Mesenchymal stem cell (in vitro differentiated cells and primary cell): ENCODE measurements at regions not wholly inside any gene's neighbourhood (a gene's known extent, or its start where the extent isn't known, plus 50 kb on each side); places are given as distances from the start of the nearest gene placed in this dataset.

ENCODE experiments used
- DNase-seq: peaks from one replicate; pipeline ENCODE4 v3.0.0-alpha.2; 2013
- H2AFZ ChIP-seq: one replicate; pipeline ENCODE4 v1.6.1; 2013; ENCODE audit warnings: low read depth, mild to moderate bottlenecking, control low read depth, inconsistent platforms, low read length, moderate library complexity
- H2AK5ac ChIP-seq: 2 replicates; pipeline ENCODE4 v1.6.1; 2013; ENCODE audit warnings: low read length, moderate library complexity, mild to moderate bottlenecking, inconsistent platforms; ENCODE audit not compliant: severe bottlenecking
- H2BK120ac ChIP-seq: one replicate; pipeline ENCODE4 v1.6.1; 2013; ENCODE audit warnings: low read depth, mild to moderate bottlenecking, inconsistent platforms, low read length, moderate library complexity
- H2BK12ac ChIP-seq, 2 experiments: one replicate each; pipeline ENCODE4 v1.6.1; 2013; ENCODE audit warnings: inconsistent platforms in 2 of 2, low read length in 2 of 2, mild to moderate bottlenecking in 2 of 2, moderate library complexity in 2 of 2, control low read depth in 1 of 2
- H2BK15ac ChIP-seq: one replicate; pipeline ENCODE4 v1.6.1; 2013; ENCODE audit warnings: mild to moderate bottlenecking, low read depth, inconsistent platforms; ENCODE audit not compliant: poor library complexity, severe bottlenecking
- H2BK5ac ChIP-seq: 2 replicates; pipeline ENCODE4 v1.6.1; 2013; ENCODE audit warnings: low read depth, mild to moderate bottlenecking, low read length, control low read depth, inconsistent platforms; ENCODE audit not compliant: poor library complexity, severe bottlenecking
- H3K14ac ChIP-seq, 2 experiments: one replicate each; pipeline ENCODE4 v1.6.1; 2013; ENCODE audit warnings: inconsistent platforms in 2 of 2, low read length in 2 of 2, control low read depth in 1 of 2, mild to moderate bottlenecking in 1 of 2, moderate library complexity in 1 of 2
- H3K18ac ChIP-seq, 2 experiments: one replicate each; pipeline ENCODE4 v1.6.1; 2013; ENCODE audit warnings: inconsistent platforms in 2 of 2, low read length in 2 of 2, control low read depth in 1 of 2, low read depth in 1 of 2, mild to moderate bottlenecking in 1 of 2
- H3K23ac ChIP-seq, 2 experiments: one replicate each; pipeline ENCODE4 v1.6.1; 2013; ENCODE audit warnings: inconsistent platforms in 2 of 2, low read length in 2 of 2, mild to moderate bottlenecking in 2 of 2, moderate library complexity in 2 of 2, control low read depth in 1 of 2
- H3K27ac ChIP-seq: 2 replicates; pipeline ENCODE4 v1.5.1; 2013; ENCODE audit warnings: mild to moderate bottlenecking, moderate library complexity, low read length, control low read depth, inconsistent platforms; ENCODE audit not compliant: poor library complexity, severe bottlenecking
- H3K27me3 ChIP-seq, 2 experiments: 2 replicates each; pipeline versions ENCODE4 v1.6.1 to v1.7.0; 2013; ENCODE audit warnings: low read length in 2 of 2, mild to moderate bottlenecking in 2 of 2, moderate library complexity in 2 of 2, control low read depth in 1 of 2, inconsistent platforms in 1 of 2; ENCODE audit not compliant: control insufficient read depth in 1 of 2, insufficient read depth in 1 of 2
- H3K36me3 ChIP-seq, 2 experiments: 2 replicates each; pipeline versions ENCODE4 v1.6.1 to v1.7.0; 2013; ENCODE audit warnings: low read length in 2 of 2, control low read depth in 1 of 2, inconsistent platforms in 1 of 2, low read depth in 1 of 2, mild to moderate bottlenecking in 1 of 2; ENCODE audit not compliant: insufficient read depth in 2 of 2, control insufficient read depth in 1 of 2
- H3K4ac ChIP-seq, 2 experiments: one replicate each; pipeline ENCODE4 v1.6.1; 2013; ENCODE audit warnings: inconsistent platforms in 2 of 2, low read length in 2 of 2, mild to moderate bottlenecking in 2 of 2, moderate library complexity in 2 of 2, control low read depth in 1 of 2, low read depth in 1 of 2
- H3K4me1 ChIP-seq: 2 replicates; pipeline ENCODE4 v1.6.1; 2013; ENCODE audit warnings: low read depth, low read length, control low read depth; ENCODE audit not compliant: control insufficient read depth, insufficient read depth
- H3K4me2 ChIP-seq: 2 replicates; pipeline ENCODE4 v1.6.1; 2013; ENCODE audit warnings: low read length, mild to moderate bottlenecking, inconsistent platforms; ENCODE audit not compliant: poor library complexity, severe bottlenecking
- H3K4me3 ChIP-seq, 2 experiments: 2 replicates each; pipeline versions ENCODE4 v1.5.1 to v1.7.0; 2013; ENCODE audit warnings: low read length in 2 of 2, mild to moderate bottlenecking in 2 of 2, control low read depth in 1 of 2, low read depth in 1 of 2; ENCODE audit not compliant: insufficient read depth in 1 of 2
- H3K79me1 ChIP-seq: replicated peaks from 2 replicates; pipeline ENCODE4 v1.6.1; 2013; ENCODE audit warnings: mild to moderate bottlenecking, control low read depth, low read length, inconsistent platforms; ENCODE audit not compliant: poor library complexity, severe bottlenecking
- H3K9ac ChIP-seq: 2 replicates; pipeline ENCODE4 v1.7.0; 2013; ENCODE audit warnings: mild to moderate bottlenecking, low read length, moderate library complexity
- H3K9me3 ChIP-seq: 2 replicates; pipeline ENCODE4 v1.7.0; 2013; ENCODE audit warnings: mild to moderate bottlenecking, low read length; ENCODE audit not compliant: control insufficient read depth
- H4K8ac ChIP-seq: one replicate; pipeline ENCODE4 v1.6.1; 2013; ENCODE audit warnings: inconsistent platforms, mild to moderate bottlenecking, low read length, moderate library complexity
- H4K91ac ChIP-seq: one replicate; pipeline ENCODE4 v1.6.1; 2013; ENCODE audit warnings: mild to moderate bottlenecking, low read length, inconsistent platforms
- WGBS: methylation state at CpG from one replicate; pipeline ENCODE4 v1.1.7; 2013; ENCODE audit warnings: mixed read lengths; 5-methylcytosine and 5-hydroxymethylcytosine counted together

DNA sequence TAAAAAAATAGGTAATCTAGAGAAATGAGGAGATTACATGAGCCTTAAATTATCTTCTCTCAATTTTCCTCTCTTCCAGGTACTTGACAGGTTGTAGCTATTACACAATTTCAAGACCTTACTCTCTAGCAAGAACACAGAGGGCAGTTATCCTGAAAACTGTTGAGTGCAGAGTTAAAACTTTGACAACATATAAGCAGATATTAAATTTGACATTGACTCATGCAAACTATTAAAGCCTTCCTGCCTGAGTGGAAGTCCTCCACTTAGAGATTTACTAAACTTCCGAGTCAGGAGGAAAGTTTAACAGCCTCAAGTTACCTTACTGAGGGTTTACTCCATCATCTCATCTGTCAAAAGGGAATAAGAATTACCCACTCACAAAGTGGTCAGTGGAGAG is 73.5 kb upstream of the ARID5B start:
- Histone ChIP-seq H3K79me1 (no peaks in the 10 kb centered on the region), H2AFZ (no peak overlapping the region), H3K36me3 (no peaks in the 10 kb centered on the region), H3K27ac (no peak overlapping the region), H3K9me3 (no peaks in the 10 kb centered on the region), H3K14ac (no peak overlapping the region), H3K4me3 (no peak overlapping the region), H4K91ac (no peak overlapping the region), H3K18ac (no peak overlapping the region), H2BK5ac (no peak overlapping the region), H2BK120ac (no peak overlapping the region), H2BK15ac (no peak overlapping the region), H3K23ac (no peak overlapping the region), H3K4me1 (no peaks in the 10 kb centered on the region), H3K9ac (no peak overlapping the region), H3K4me2 (no peak overlapping the region), H2AK5ac (no peak overlapping the region), H2BK12ac (peak overlapping the region in 1 of 2 experiments; percentile 40), H3K27me3 (no peaks in the 10 kb centered on the region), H3K4ac (no peak overlapping the region), H4K8ac (no peak overlapping the region)
- WGBS, result 89% methylated on average over 1 of the region's 1 CpG
- DNase-seq, result no peak

DNA sequence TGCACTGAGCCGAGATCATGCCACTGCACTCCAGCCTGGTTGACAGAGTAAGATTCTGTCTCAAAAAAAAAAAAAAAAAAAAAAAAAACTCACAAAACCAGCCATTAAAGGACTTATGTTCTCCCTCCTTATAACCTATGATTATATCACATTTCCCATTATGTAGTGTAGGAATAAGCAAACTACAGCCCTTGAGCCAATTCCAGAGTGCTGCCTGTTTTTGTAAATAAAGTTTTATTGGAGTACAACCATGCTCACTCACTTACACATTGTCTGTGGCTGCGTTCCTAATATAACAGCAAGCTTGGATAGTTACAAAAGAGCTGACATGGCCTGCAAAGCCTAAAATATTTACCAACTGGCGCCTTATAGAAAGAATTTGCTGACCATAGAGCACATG is 72.7 kb upstream of the ARID5B start:
- H3K79me1 ChIP-seq, result no peaks in the 10 kb centered on the region
- no peak overlapping the region for H3K9ac ChIP-seq
- H3K4me3 ChIP-seq, result no peak overlapping the region
- WGBS, result 92% methylated on average over 3 of the region's 3 CpGs
- H2BK120ac ChIP-seq, result no peak overlapping the region
- no peak overlapping the region for H2AFZ ChIP-seq
- H3K18ac ChIP-seq, result no peak overlapping the region
- no peaks in the 10 kb centered on the region for H3K4me1 ChIP-seq
- H3K27me3 ChIP-seq, result no peaks in the 10 kb centered on the region
- no peak overlapping the region for H4K8ac ChIP-seq
- H3K36me3 ChIP-seq, result no peaks in the 10 kb centered on the region
- H4K91ac ChIP-seq, result no peak overlapping the region
- no peak overlapping the region for H3K23ac ChIP-seq
- no peak overlapping the region for H3K4ac ChIP-seq
- H2BK5ac ChIP-seq, result no peak overlapping the region
- no peak overlapping the region for H3K27ac ChIP-seq
- H3K4me2 ChIP-seq, result no peak overlapping the region
- no peak overlapping the region for H2AK5ac ChIP-seq
- H3K9me3 ChIP-seq, result no peaks in the 10 kb centered on the region
- no peak overlapping the region for H2BK12ac ChIP-seq
- no peak overlapping the region for H3K14ac ChIP-seq
- no peak overlapping the region for H2BK15ac ChIP-seq
- no peak for DNase-seq

DNA sequence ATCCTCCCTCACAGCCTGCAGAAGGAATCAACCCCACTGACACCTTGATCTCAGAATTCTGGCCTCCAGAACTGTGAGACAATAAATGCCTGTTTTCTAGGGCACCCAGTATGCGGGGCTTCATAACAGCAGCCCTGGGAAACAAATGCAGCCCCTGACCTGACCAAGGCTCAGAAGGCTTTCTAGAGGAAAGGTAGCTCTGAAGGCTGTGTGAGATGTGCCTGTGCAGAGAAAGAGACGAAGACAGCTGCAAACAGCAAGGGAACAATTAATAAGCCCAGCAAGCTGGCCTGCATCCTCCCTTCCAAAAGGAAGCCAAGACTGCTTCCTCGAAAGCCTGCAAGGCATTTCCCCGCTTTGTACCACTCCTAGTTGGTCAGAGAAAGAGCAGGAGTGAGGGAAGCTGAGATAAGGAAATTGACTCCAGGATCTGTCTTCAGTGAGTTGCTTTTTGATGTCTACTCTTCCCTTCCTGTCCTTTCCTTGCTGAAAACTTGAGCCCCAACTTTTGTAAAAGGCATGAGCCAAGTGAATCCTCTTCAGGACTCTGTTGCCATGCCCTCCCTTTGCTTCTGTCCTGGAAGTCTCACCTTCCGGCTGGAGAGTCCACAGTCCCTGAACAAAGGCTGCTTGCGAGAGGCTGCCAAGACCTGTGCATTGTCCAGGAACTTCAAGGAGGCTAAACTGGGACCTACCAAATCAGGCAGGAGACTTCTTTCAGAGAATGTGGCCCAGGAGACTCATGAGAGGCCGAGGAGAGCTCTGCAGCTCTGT is 71.2 kb upstream of the ARID5B start:
- Histone ChIP-seq H3K4me1 (no peaks in the 10 kb centered on the region), H4K8ac (no peak overlapping the region), H3K27ac (no peak overlapping the region), H2BK120ac (no peak overlapping the region), H3K18ac (no peak overlapping the region), H3K27me3 (no peaks in the 10 kb centered on the region), H3K79me1 (no peaks in the 10 kb centered on the region), H2AK5ac (no peak overlapping the region), H2AFZ (no peak overlapping the region), H4K91ac (no peak overlapping the region), H3K4me3 (no peak overlapping the region), H3K14ac (peak overlapping the region in 1 of 2 experiments; percentile 36), H2BK15ac (peak overlapping the region; percentile 64), H3K4me2 (no peak overlapping the region), H2BK12ac (no peak overlapping the region), H3K9me3 (no peaks in the 10 kb centered on the region), H3K4ac (no peak overlapping the region), H3K9ac (no peak overlapping the region), H3K36me3 (no peaks in the 10 kb centered on the region), H3K23ac (no peak overlapping the region), H2BK5ac (no peak overlapping the region)
- WGBS, result 89% methylated on average over 6 of the region's 7 CpGs
- no peak for DNase-seq

DNA sequence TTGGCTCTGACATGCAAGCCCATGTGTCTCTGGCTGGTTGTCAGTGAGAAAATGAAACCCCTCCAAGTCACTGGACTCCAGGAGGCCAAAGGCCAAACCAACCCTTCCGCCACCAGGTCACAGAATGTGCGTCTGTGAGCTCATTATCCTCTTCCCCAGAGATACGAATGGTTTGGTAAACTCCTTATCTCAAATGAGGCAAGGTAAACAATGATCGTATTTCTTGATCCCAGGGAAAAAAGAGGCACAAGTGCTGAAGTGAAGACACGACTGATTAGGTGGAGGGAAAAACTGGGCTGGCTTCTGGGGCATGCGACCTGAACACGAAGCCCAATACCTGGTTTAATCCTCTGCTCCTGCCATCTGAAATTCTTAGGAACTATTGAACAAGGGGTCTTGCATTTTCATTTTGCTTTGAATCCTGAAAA is 70.6 kb upstream of the ARID5B start:
- WGBS, result 80% methylated on average over 6 of the region's 7 CpGs

More for the DNA sequence above, 70.6 kb upstream of the ARID5B start:
- Histone ChIP-seq H3K4ac (no peak overlapping the region), H2BK120ac (no peak overlapping the region), H3K4me1 (no peaks in the 10 kb centered on the region), H3K14ac (peak overlapping the region in 1 of 2 experiments; percentile 29), H3K9ac (no peak overlapping the region), H4K8ac (no peak overlapping the region), H3K4me3 (no peak overlapping the region), H2BK5ac (no peak overlapping the region), H3K18ac (no peak overlapping the region), H2AFZ (no peak overlapping the region), H2BK12ac (no peak overlapping the region), H2BK15ac (no peak overlapping the region), H4K91ac (no peak overlapping the region), H3K23ac (no peak overlapping the region), H3K27ac (no peak overlapping the region), H3K4me2 (no peak overlapping the region), H3K36me3 (no peaks in the 10 kb centered on the region), H3K27me3 (no peaks in the 10 kb centered on the region), H3K9me3 (no peaks in the 10 kb centered on the region), H3K79me1 (no peaks in the 10 kb centered on the region), H2AK5ac (no peak overlapping the region)
- DNase-seq, result no peak
